ENCODE measurements at regions not wholly inside any gene's neighbourhood (a gene's known extent, or its start where the extent isn't known, plus 50 kb on each side); places are given as distances from the start of the nearest gene placed in this dataset.

DNA sequence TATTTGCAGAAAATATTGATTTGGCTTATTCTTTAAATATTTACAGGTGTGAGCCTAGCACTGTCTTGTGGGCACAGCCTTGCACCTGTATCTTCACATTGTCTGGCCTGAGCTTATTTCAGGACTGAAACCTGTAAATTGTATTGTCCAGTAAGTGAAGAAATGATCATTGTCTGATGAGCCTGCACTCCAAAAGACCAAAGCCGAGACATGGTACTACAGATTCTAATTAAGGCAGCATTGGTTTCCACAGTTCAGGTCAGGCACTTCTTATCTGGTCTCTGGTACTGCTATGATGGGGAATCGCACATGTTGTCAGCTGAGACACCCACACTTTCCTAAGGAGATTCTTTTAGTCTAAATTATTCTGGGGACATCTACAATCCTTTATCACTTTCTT, 479.0 kb downstream of the TDRD15 start:
- no peak overlapping the region for H3K27ac ChIP-seq
- H3K27me3 ChIP-seq: no peaks in the 10 kb centered on the region
- no peak overlapping the region for H3K4me3 ChIP-seq
- H3K36me3 ChIP-seq: no peaks in the 10 kb centered on the region
- 66 to 80% methylated on average over 2 of the region's 2 CpGs for WGBS, 2 donors
- no peak for DNase-seq
- no peaks in the 10 kb centered on the region for H3K4me1 ChIP-seq
- TF ChIP-seq, protein P1, sequence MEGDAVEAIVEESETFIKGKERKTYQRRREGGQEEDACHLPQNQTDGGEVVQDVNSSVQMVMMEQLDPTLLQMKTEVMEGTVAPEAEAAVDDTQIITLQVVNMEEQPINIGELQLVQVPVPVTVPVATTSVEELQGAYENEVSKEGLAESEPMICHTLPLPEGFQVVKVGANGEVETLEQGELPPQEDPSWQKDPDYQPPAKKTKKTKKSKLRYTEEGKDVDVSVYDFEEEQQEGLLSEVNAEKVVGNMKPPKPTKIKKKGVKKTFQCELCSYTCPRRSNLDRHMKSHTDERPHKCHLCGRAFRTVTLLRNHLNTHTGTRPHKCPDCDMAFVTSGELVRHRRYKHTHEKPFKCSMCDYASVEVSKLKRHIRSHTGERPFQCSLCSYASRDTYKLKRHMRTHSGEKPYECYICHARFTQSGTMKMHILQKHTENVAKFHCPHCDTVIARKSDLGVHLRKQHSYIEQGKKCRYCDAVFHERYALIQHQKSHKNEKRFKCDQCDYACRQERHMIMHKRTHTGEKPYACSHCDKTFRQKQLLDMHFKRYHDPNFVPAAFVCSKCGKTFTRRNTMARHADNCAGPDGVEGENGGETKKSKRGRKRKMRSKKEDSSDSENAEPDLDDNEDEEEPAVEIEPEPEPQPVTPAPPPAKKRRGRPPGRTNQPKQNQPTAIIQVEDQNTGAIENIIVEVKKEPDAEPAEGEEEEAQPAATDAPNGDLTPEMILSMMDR (IDR thresholded peaks at IDR 0.05): no peak
- no peaks in the 10 kb centered on the region for H3K9me3 ChIP-seq
- no peak for ATAC-seq
- no peak for FAIRE-seq
- intact Hi-C loops (cut with DNase I): no loop called here

DNA sequence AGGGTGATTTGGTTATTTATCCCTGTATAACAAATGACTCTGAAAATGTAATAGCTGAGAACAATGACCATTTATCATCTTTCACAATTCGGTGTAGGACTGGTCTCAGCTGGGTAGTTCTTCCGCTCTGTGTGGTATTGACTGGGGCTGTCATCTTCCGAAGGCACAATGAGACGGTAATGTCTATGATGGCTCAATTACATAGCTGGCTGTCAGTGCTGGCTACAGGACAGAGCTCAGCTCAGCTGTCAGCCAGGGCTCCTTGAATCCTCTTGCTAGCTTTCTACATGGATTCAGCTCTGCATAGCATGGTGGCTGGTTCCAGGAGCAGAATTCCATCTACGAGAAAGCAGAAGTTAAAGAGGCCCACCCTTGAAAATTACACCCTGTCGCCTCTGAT, 483.8 kb downstream of the TDRD15 start:
- TF ChIP-seq, protein P1 (IDR thresholded peaks at IDR 0.05): no peak
- intact Hi-C loops (cut with DNase I): no loop called here
- H3K36me3 ChIP-seq: no peaks in the 10 kb centered on the region
- no peak for DNase-seq
- no peaks in the 10 kb centered on the region for H3K4me1 ChIP-seq
- H3K9me3 ChIP-seq: no peaks in the 10 kb centered on the region
- H3K4me3 ChIP-seq: no peak overlapping the region
- FAIRE-seq: no peak
- ATAC-seq: no peak
- H3K27ac ChIP-seq: no peak overlapping the region
- 62 to 74% methylated on average over 6 of the region's 6 CpGs for WGBS, 2 donors
- H3K27me3 ChIP-seq: no peaks in the 10 kb centered on the region

DNA sequence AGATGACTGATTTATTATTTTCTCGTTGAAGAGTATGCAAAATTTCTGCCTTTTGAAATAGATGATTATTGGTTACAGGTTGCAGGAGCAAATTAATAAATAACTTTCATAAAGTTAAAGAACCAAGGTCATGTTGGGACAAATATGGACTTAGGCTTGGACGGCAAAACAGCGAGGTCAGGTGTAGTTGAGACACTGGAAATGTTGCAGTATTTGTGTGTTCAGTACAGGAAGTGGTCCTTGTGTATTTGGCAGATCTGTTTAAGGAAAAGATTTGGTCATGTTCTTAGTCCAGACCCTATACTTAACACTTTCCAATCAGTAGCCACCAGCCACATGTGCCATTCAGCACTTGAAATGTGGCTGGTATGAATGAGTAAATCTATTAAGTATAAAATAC, 486.5 kb downstream of the TDRD15 start:
- 29% methylated on average over 3 of the region's 3 CpGs for WGBS, 2 donors
- Histone ChIP-seq H3K9me3 (no peaks in the 10 kb centered on the region), H3K27me3 (no peaks in the 10 kb centered on the region), H3K27ac (no peak overlapping the region), H3K4me3 (no peak overlapping the region), H3K4me1 (no peaks in the 10 kb centered on the region), H3K36me3 (no peaks in the 10 kb centered on the region)
- TF ChIP-seq, protein P1 (IDR thresholded peaks at IDR 0.05): no peak
- no peak for FAIRE-seq
- intact Hi-C loops (cut with DNase I): no loop called here
- ATAC-seq: no peak
- no peak for DNase-seq

DNA sequence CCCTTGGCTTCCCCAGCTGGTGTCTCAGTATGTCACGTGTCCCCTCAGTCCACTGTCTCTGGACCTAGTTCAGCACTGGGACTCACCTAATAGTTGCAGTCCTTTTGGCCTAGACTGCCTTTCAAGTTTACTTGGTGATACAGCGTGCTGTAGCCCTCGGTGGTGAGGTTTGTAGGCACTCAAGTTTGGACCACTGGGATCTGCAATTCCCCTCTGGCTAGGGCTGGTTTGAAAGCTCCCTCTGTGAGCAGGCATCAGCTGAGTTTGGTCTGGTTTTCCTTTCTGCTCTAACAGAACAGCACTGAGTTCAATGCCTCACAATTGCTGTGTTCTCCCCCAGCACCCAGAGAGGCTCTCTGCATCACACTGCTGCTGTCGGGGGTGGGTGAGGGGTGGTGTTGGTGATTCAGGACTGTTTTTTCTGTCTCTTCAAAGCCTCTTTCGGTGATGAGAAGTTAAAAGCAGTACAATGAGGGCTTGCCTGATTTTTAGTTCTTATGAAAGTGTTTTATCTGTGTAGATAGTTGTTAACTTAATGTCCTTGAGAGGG, 494.2 kb downstream of the TDRD15 start:
- H3K27ac ChIP-seq: no peak overlapping the region
- ATAC-seq (no peak), DNase-seq (no peak), FAIRE-seq (no peak)
- no peak overlapping the region for H3K4me3 ChIP-seq
- intact Hi-C loops (cut with DNase I): no loop called here
- TF ChIP-seq, protein P1 (IDR thresholded peaks at IDR 0.05): no peak
- no peaks in the 10 kb centered on the region for H3K27me3 ChIP-seq
- H3K4me1 ChIP-seq: no peaks in the 10 kb centered on the region
- no peaks in the 10 kb centered on the region for H3K9me3 ChIP-seq
- H3K36me3 ChIP-seq: no peaks in the 10 kb centered on the region
- WGBS, 2 donors: 48 to 56% methylated on average over 5 of the region's 5 CpGs

DNA sequence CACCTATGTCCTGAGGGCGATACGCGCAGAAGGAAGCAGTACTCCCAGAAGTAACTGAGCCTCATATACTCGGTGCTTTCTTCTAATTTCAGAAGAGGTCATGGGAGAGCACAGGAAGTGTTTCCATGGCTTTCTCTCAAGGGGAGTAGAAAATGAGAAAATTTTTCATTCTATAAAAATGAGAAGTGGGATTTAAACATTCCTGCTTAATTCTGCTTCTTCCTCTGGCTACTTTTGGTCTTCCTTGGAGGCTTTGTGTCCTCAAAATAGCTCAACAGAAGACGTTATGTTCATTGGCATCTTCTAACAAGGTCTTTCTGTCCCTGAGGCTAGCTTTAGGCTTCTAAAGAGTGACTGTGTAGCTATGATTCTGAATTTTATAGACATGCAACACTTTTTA, 497.0 kb downstream of the TDRD15 start:
- FAIRE-seq (no peak), DNase-seq (no peak), ATAC-seq (no peak)
- no peak overlapping the region for H3K4me3 ChIP-seq
- H3K9me3 ChIP-seq: no peaks in the 10 kb centered on the region
- no peaks in the 10 kb centered on the region for H3K27me3 ChIP-seq
- no peak overlapping the region for H3K27ac ChIP-seq
- TF ChIP-seq, protein P1 (IDR thresholded peaks at IDR 0.05): no peak
- intact Hi-C loops (cut with DNase I): no loop called here
- no peaks in the 10 kb centered on the region for H3K36me3 ChIP-seq
- 70 to 75% methylated on average over 5 of the region's 5 CpGs for WGBS, 2 donors
- no peaks in the 10 kb centered on the region for H3K4me1 ChIP-seq

Measured in pancreas (tissue), 10 donors.